Stomach (tissue), 4 donors: ENCODE measurements at regions not wholly inside any gene's neighbourhood (a gene's known extent, or its start where the extent isn't known, plus 50 kb on each side); places are given as distances from the start of the nearest gene placed in this dataset.

Experiments used
- EP300 ChIP-seq: sonication (generic); formaldehyde crosslinking; IDR thresholded peaks from one replicate; pipeline ENCODE4 v1.6.1; 2017; ENCODE audit warnings: antibody characterized with exemption
- POLR2A ChIP-seq, 4 donors: fragments of 450-650 bp; IDR thresholded peaks; one replicate each; pipeline ENCODE4 v1.6.1; 2016; ENCODE audit warnings: antibody characterized with exemption in 4 of 4, control low read depth in 2 of 4, mild to moderate bottlenecking in 1 of 4, moderate library complexity in 1 of 4
- POLR2AphosphoS5 ChIP-seq, 3 donors: sonication (generic); formaldehyde crosslinking; IDR thresholded peaks; one replicate each; pipeline ENCODE4 v1.6.1; 2016; ENCODE audit warnings: antibody characterized with exemption in 3 of 3
- TF ChIP-seq, protein P1 (sequence below), 7 experiments: fragments of 450-650 bp in 4 of 7; fragments of 200-600 bp in 3 of 7; sonication (generic) in 3 of 7; IDR thresholded peaks; one replicate each; pipeline ENCODE4 v1.5.1; 2016 to 2019; ENCODE audit warnings: antibody characterized with exemption in 7 of 7, control low read depth in 2 of 7, mild to moderate bottlenecking in 1 of 7

DNA sequence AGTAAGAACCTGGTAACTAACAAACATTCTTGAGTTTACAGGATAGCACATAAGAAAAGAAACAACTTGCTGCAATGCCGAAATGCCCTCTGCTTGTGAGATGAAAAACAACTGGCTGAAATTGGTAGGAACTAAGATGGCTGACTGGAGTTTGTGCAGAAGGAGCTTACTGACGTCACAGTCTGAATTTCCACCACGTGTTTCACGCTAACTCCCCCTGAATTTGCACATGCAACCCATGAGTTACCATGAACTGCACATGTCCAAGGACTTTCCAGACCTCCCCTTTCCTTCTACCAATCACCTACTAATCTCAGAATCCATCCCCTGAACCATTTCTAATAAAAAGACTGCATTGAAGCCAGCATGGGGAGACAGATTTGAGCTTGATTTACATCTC, 86.3 kb upstream of the KCND2 start:
- TF ChIP-seq, protein P1, sequence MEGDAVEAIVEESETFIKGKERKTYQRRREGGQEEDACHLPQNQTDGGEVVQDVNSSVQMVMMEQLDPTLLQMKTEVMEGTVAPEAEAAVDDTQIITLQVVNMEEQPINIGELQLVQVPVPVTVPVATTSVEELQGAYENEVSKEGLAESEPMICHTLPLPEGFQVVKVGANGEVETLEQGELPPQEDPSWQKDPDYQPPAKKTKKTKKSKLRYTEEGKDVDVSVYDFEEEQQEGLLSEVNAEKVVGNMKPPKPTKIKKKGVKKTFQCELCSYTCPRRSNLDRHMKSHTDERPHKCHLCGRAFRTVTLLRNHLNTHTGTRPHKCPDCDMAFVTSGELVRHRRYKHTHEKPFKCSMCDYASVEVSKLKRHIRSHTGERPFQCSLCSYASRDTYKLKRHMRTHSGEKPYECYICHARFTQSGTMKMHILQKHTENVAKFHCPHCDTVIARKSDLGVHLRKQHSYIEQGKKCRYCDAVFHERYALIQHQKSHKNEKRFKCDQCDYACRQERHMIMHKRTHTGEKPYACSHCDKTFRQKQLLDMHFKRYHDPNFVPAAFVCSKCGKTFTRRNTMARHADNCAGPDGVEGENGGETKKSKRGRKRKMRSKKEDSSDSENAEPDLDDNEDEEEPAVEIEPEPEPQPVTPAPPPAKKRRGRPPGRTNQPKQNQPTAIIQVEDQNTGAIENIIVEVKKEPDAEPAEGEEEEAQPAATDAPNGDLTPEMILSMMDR (IDR thresholded peaks at IDR 0.05): no peak
- TF ChIP-seq POLR2A (IDR thresholded peaks at IDR 0.05) (no peak), EP300 (no peak), POLR2AphosphoS5 (IDR thresholded peaks at IDR 0.05) (no peak)
